GM23338 (cell line): ENCODE measurements at regions not wholly inside any gene's neighbourhood (a gene's known extent, or its start where the extent isn't known, plus 50 kb on each side); places are given as distances from the start of the nearest gene placed in this dataset.

Source experiments
- CREB1 ChIP-seq: fragments of 250-450 bp; sonication (Bioruptor Pico); IDR thresholded peaks from 2 replicates; pipeline ENCODE4 v1.5.0; 2020; ENCODE audit warnings: low read depth, mild to moderate bottlenecking, moderate library complexity
- EZH2 ChIP-seq: fragments of 200-600 bp; sonication (generic); IDR thresholded peaks from one replicate; pipeline ENCODE4 v1.8.0; 2017; ENCODE audit warnings: antibody characterized with exemption, mild to moderate bottlenecking, low read depth; ENCODE audit not compliant: unreplicated experiment
- EZH2phosphoT487 ChIP-seq: fragments of 200-600 bp; sonication (generic); IDR thresholded peaks from one replicate; pipeline ENCODE4 v1.8.1; 2018; ENCODE audit warnings: antibody characterized with exemption; ENCODE audit not compliant: unreplicated experiment
- NANOG ChIP-seq: IDR thresholded peaks from 2 replicates; pipeline ENCODE4 v1.6.1; 2016; ENCODE audit warnings: antibody characterized with exemption, borderline replicate concordance
- POLR2AphosphoS5 ChIP-seq: IDR thresholded peaks from 2 replicates; pipeline ENCODE4 v1.6.1; 2016; ENCODE audit warnings: antibody characterized with exemption, low read depth
- REST ChIP-seq: IDR thresholded peaks from one replicate; pipeline ENCODE4 v1.6.1; 2018; ENCODE audit warnings: antibody characterized with exemption; ENCODE audit not compliant: unreplicated experiment
- ZNF114 ChIP-seq: fragments of 250-450 bp; sonication (Bioruptor Pico); IDR thresholded peaks from 2 replicates; pipeline ENCODE4 v1.5.0; 2020; ENCODE audit warnings: mild to moderate bottlenecking, moderate library complexity
- ZNF331 ChIP-seq: fragments of 250-450 bp; sonication (Bioruptor Pico); IDR thresholded peaks from 2 replicates; pipeline ENCODE4 v1.5.0; 2020; ENCODE audit warnings: low read depth, mild to moderate bottlenecking, moderate library complexity
- TF ChIP-seq, protein P1 (sequence below), 2 experiments: fragments of 200-600 bp in 1 of 2; sonication (generic) in 1 of 2; conservative IDR thresholded peaks; 2 replicates each; pipeline versions ENCODE4 v1.5.1 to v1.6.1; 2016 to 2017; ENCODE audit warnings: antibody characterized with exemption in 2 of 2, low read depth in 2 of 2, mild to moderate bottlenecking in 2 of 2, moderate library complexity in 1 of 2
- TF ChIP-seq, protein P2 (sequence below): fragments of 250-450 bp; sonication (Bioruptor Pico); IDR thresholded peaks from 2 replicates; pipeline ENCODE4 v1.5.0; 2020; ENCODE audit warnings: mild to moderate bottlenecking, moderate library complexity

GRCh38 chr20:47855799-47856198, 70.5 kb upstream of the SULF2 start:
- no peak for TF ChIP-seq POLR2AphosphoS5
- TF ChIP-seq, protein P1, sequence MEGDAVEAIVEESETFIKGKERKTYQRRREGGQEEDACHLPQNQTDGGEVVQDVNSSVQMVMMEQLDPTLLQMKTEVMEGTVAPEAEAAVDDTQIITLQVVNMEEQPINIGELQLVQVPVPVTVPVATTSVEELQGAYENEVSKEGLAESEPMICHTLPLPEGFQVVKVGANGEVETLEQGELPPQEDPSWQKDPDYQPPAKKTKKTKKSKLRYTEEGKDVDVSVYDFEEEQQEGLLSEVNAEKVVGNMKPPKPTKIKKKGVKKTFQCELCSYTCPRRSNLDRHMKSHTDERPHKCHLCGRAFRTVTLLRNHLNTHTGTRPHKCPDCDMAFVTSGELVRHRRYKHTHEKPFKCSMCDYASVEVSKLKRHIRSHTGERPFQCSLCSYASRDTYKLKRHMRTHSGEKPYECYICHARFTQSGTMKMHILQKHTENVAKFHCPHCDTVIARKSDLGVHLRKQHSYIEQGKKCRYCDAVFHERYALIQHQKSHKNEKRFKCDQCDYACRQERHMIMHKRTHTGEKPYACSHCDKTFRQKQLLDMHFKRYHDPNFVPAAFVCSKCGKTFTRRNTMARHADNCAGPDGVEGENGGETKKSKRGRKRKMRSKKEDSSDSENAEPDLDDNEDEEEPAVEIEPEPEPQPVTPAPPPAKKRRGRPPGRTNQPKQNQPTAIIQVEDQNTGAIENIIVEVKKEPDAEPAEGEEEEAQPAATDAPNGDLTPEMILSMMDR (conservative IDR thresholded peaks at IDR 0.05; ENCODE audit: low read depth in 2 of 2) = no peak
- TF ChIP-seq ZNF114 (CRISPR knock-in tag) = no peak
- no peak for TF ChIP-seq EZH2
- TF ChIP-seq REST = no peak
- TF ChIP-seq, protein P2, sequence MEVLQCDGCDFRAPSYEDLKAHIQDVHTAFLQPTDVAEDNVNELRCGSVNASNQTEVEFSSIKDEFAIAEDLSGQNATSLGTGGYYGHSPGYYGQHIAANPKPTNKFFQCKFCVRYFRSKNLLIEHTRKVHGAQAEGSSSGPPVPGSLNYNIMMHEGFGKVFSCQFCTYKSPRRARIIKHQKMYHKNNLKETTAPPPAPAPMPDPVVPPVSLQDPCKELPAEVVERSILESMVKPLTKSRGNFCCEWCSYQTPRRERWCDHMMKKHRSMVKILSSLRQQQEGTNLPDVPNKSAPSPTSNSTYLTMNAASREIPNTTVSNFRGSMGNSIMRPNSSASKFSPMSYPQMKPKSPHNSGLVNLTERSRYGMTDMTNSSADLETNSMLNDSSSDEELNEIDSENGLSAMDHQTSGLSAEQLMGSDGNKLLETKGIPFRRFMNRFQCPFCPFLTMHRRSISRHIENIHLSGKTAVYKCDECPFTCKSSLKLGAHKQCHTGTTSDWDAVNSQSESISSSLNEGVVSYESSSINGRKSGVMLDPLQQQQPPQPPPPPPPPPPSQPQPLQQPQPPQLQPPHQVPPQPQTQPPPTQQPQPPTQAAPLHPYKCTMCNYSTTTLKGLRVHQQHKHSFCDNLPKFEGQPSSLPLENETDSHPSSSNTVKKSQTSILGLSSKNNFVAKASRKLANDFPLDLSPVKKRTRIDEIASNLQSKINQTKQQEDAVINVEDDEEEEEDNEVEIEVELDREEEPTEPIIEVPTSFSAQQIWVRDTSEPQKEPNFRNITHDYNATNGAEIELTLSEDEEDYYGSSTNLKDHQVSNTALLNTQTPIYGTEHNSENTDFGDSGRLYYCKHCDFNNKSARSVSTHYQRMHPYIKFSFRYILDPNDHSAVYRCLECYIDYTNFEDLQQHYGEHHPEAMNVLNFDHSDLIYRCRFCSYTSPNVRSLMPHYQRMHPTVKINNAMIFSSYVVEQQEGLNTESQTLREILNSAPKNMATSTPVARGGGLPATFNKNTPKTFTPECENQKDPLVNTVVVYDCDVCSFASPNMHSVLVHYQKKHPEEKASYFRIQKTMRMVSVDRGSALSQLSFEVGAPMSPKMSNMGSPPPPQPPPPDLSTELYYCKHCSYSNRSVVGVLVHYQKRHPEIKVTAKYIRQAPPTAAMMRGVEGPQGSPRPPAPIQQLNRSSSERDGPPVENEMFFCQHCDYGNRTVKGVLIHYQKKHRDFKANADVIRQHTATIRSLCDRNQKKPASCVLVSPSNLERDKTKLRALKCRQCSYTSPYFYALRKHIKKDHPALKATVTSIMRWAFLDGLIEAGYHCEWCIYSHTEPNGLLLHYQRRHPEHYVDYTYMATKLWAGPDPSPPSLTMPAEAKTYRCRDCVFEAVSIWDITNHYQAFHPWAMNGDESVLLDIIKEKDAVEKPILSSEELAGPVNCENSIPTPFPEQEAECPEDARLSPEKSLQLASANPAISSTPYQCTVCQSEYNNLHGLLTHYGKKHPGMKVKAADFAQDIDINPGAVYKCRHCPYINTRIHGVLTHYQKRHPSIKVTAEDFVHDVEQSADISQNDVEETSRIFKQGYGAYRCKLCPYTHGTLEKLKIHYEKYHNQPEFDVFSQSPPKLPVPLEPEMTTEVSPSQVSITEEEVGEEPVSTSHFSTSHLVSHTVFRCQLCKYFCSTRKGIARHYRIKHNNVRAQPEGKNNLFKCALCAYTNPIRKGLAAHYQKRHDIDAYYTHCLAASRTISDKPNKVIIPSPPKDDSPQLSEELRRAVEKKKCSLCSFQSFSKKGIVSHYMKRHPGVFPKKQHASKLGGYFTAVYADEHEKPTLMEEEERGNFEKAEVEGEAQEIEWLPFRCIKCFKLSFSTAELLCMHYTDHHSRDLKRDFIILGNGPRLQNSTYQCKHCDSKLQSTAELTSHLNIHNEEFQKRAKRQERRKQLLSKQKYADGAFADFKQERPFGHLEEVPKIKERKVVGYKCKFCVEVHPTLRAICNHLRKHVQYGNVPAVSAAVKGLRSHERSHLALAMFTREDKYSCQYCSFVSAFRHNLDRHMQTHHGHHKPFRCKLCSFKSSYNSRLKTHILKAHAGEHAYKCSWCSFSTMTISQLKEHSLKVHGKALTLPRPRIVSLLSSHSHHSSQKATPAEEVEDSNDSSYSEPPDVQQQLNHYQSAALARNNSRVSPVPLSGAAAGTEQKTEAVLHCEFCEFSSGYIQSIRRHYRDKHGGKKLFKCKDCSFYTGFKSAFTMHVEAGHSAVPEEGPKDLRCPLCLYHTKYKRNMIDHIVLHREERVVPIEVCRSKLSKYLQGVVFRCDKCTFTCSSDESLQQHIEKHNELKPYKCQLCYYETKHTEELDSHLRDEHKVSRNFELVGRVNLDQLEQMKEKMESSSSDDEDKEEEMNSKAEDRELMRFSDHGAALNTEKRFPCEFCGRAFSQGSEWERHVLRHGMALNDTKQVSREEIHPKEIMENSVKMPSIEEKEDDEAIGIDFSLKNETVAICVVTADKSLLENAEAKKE (CRISPR knock-in tag) = no peak
- TF ChIP-seq EZH2phosphoT487 = no peak
- TF ChIP-seq CREB1 (CRISPR knock-in tag) = no peak
- no peak for TF ChIP-seq NANOG
- no peak for TF ChIP-seq ZNF331 (CRISPR knock-in tag)
